Activated gamma-delta T cell (primary cell): ENCODE measurements at regions not wholly inside any gene's neighbourhood (a gene's known extent, or its start where the extent isn't known, plus 50 kb on each side); places are given as distances from the start of the nearest gene placed in this dataset.

Experiments used
- DNase-seq: peaks from one replicate; lab custom pipeline; 2025; lab: John Stamatoyannopoulos, UW

DNA sequence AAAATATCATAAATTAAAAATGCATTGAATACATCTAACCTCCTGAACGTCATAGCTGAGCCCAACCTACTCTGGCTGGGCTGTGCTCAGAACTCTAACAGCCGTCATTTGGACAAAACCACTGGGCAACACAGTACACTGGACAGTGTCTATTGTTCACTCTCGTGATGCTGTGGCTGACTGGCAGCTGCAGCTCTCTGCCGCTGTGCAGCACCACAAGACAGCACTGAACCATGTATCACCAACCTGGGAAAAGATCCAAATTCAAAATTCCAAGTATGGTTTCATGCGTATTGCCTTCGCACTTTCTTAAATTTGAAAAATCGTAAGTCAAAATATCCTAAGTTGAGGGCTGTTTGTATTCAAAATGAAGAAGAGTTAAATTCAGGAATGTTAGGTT is 145.1 kb upstream of the CNTN4 start:
- DNase-seq, result no peak

DNA sequence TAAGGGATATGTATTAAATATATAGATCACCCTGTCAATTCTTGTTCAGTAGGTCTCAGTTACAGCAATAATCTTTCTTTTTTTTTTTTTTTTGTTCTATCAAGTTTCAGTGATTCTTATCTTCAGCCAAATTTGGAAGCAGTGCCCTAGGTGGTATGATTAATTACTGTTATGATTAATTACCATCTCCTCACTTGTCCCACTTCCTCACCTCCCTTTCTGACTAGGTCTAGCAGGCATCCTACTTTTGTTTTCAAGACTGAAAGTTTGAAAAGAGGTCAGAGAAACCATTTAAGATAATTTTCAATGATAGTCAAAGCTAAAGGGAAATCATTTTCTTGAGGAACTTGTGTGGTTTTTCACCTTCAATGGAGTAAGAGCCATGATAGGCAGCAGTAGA is 144.0 kb upstream of the CNTN4 start:
- no peak for DNase-seq

DNA sequence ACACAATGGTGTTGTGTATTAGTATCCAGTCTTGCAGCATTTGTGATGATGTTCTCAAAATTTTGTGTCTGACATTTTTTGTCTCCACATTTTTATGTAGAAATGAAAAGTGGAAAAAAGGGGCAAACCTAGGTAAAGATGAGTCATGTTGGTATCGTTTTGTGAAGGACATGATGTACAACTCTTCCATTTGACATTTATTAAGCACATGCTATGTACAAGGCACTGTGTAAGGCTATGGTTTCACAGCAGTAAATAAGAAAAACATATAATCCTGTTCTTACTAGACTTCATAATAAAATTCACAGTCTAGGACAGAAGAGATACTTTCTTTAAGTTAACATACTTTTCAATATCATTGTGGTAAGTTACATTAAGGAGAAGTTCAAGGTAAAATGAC is 143.5 kb upstream of the CNTN4 start:
- no peak for DNase-seq

DNA sequence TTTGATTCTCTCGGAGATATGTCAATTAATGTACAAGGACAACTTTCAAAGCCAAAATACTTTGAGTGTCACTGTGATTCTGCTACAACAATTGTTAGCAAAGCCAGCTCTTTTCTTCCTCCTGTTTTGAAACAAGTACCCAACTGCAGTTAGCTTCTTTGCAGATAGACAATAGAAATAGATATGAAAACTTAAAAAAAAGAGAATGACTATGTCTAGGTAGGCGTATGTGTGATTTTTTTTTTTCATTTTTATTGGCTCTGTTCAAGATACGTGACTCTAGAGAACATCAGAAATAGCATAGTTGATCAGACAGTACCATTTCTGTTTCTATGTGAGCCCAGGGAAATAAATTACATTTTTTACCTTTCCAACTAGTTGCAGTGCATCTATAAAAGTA is 142.9 kb upstream of the CNTN4 start:
- DNase-seq, result no peak

DNA sequence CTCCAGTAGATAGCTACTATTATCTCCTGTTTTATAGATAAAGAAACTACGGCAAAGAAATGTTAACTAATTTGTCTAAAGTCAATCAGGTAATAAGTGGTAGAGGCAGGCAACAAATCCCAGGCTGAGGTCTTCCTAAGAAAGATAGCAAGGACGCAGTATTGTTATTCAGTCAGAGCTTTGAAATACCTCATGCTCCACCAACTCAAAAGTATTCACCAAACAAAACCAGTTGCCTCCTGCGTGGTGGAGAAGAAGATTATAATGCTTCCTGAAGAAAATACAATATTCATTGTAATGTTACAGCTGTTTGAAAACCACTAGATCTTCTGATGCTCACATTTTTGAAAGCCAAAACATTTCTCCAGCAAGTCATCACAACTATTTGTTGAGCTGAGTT is 138.2 kb upstream of the CNTN4 start:
- no peak for DNase-seq

DNA sequence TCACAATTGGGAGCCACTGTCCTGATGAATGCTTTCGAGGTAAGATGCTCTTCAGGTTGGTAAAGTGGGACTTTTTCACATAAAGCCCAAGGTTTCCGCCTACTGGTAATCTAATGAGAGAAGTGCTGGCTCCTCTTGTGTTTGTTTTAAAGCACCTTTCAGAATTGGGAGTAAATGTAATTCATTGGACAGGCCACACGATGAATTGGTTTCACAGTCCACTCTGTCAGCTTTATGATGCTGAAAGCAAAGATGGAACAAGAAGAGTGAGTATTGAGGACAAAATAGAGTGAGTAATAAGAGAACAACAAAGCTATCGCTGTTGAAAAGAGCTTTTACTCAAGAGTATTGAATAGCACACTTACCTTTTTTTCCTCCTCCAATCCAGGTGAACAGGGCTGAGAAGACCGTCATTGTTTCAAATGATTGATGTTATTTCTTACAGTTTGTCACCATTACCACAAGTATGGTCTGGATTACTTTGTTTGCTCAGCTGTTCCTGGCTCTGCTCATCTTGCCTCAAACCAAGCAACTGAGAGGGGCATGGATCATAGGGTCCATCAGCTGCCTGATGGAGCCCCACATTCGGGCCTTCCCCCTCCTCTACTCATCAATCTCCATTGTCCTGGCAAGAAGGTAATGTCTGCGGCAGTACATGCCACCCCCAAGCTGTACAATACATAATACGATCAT is 136.1 kb upstream of the CNTN4 start:
- no peak for DNase-seq

DNA sequence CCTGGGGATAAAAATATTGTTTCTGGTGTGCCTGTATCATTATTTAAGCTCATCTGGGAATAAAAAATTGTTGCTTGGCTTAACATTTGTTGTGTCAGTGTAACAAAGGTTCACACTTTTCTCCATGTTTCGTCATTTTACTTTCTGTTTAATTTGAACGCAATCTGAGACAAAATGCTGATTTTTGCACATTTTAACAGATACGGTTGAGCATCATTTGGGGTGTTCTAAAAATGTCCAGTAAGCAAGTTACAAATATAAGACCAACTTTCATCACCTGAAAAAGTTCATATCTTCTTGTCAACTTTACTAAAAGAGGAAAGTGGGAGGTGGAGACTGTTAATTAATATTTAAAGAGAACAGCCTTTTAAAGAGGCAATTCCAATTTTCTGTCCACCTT is 134.8 kb upstream of the CNTN4 start:
- no peak for DNase-seq

DNA sequence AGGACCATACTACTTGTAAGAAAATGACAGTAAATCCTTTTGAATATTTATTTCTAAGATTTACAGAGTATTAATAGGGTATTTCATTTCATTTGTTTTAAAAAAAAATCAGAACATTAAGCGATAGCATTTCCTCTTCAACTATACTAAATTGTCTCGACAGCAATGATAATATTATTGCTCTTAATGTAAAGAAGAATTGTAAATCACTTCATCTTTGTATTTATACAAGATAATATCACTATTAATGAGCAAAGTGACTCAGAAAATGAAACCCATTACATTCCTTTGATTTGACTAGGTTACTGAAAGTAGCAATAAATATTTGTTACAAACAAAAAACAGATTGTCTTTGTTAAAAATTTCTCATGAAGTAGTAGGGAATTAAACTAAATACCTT is 131.1 kb upstream of the CNTN4 start:
- DNase-seq, result no peak

DNA sequence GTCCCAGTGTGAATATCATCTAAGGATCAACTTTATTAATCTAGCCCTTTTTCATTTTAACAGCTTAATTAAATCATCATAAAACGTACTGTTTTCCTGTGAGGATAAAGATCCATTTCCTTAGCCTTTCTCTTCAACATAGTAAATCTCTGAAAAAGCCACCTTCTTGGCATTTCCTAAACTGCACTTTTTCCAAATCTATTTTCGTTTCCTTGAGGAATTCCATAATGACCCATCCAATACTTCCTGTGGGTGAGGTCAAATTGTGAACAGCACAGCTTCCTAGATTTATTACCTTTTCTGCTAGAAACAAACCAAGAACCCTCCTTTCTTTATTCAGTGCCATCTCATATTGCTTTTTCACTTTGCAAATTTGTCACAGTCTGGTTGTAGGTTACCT is 129.4 kb upstream of the CNTN4 start:
- no peak for DNase-seq

DNA sequence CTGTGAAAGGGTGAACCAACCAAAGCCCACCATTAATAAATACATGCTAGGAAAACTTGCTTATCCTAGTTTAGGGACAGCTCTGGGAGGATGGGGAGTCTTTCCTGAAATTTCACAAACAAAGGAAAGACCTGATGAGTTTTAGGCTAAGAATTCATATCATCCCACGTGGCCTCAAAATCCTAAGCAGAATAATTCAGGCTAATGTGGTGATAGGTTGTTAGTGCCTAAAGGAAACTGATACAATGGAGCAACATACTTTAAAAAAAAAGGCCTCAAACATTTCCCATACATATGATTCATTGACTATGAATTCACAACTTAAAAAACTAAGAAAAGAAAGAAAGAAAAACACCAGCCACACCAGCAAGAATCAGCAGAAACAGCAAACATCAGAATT is 126.9 kb upstream of the CNTN4 start:
- no peak for DNase-seq

DNA sequence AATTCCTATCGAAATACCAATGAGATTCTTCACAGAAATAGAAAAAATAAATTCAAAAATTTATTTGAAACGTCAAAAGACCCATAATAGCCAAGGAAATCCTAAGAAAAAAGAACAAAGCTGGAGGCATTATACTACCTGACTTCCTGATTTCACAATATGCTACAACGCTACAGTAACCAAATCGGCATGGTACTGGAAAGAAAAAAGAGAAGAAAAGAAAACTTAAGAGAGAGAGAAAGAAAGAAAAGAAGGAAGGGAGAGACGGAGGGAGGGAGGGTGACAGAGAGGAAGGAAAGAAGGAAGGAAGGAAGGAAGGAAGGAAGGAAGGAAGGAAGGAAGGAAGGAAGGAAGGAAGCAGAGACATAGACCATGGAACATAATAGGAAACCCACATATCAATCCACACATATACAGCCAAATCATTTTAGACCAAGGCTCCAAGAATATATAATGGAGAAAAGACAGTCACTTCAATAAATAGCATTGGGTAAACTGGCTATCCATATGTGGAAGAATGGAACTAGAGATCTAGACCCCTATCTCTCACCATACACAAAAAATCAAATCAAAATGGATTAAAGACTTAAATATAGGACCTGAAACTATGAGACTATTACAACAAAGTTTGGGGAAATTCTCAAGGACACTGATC is 118.6 kb upstream of the CNTN4 start:
- DNase-seq, result no peak

DNA sequence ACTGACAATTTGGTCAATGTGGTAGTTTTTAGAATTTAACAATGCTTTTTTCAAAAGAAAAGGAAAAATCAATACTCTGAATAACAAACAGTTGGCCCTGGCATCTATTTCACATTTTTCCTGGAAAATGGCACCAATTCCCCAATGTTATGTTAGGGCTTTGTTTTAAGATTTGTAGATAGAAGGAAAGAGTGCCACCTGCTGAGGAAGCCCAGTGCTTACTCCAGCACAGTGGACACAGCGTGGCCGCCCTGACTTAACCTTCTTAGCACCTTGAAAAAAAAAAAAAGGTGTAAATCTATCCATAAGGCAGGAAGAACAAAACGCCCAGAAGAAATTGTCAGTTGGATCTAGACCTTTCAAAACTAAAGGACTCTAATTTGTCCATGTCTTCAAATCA is 110.7 kb upstream of the CNTN4 start:
- no peak for DNase-seq

DNA sequence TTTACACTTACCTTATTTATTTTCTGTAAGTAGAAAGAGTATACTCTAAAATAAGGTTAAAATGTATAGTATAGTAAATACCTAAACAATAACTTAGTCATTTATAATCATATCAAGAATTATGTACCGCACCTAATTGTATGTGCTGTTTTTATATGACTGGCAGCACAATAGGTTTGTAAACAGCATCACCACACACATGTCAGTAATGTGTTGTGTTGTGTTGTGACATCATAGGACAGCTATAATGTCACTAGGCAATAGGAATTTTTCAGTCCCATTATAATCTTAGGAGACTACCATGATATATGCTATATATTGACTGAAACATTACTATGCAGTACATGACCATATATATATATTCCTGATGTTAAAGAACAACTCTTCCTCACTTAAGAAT is 99.9 kb upstream of the CNTN4 start:
- no peak for DNase-seq

DNA sequence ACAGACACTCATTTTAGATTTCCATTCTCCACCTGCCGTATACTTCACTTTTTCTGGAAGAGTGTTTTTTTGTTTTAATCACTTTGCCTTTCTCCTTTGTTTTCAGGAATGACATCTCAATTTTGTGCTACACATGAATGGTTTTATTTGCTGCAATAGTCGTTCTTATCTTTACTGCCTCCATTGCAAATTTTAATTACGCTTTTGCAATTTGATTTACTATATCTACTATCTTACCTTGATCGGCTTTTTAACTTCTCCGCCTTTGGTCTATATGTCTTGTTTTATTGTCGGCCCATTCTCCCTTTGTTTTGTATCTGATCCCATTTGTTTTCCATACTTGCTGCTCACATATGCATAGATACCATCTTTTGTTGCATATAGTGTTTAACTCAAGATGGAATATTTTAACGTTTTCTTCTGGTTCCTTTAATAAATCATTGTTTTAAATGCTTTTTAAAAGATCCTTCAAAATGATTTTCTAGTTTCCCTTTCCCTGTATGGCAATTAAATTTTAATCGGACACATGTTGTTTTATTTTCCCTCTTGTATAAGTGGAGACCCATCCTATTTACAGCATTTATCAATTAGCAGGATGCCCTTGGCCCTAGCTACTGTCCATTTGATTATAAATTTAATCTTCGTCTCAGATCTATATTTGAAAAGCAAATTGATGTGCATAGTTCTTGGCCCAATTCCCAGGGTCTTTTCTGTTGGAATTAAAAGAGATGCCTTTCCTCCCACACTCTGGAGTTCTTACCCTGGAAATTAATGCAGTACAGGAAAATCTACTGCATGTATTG is 97.2 kb upstream of the CNTN4 start:
- DNase-seq, result no peak

DNA sequence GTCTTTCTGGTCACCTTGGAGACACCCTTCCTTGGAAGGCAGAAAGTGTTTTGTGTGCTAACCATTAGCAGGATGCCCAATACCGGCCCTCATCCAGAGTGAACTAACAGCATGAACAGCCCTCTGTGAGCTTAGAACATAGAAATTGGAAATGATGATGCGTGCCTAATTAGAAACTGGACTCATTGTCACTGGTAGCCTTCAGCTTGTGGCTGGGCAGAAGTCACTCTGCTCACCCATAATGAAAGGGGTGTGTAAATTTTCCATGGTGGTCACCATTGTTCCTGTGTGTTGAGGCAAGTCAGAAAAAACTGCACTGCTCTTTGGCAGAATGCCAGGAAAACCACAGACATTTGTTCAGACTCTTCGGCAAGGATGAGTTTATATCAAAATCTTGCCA is 74.7 kb upstream of the CNTN4 start:
- no peak for DNase-seq

DNA sequence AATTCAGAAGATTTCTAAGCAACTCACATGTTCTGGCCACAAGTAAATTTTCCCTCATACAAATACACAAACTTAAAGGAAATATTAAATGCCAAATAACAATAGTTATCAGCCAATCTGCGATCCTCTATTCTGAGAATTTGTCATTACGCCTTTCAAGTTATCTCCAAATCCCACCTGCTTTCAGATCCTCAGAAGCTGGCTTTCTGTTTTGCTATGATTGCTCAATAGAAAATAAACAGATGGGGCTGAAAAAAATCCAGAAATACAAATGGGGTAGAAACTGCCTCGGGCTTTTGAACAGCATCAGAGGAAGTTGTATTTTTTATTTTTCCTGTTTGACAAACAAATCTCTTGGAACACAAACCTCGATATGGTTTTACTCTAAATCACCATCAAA is 74.0 kb upstream of the CNTN4 start:
- DNase-seq, result no peak

DNA sequence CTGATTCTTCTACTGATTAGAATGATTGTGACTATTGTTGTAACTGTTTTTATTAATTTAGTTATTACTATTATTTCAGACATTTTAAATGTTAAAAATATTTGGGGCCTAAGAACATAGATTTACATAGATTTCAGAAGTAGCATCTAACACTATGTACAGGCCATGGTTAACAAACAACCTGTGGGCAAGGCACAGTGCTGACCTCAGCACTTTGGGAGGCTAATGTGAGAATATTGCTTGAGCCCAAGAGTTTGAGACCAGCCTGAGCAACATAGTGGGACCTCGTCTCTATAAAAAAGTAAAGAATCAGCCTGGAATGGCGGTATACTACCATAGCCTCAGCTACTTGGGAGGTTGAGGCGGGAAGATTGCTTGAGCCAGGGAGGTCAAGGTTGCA is 69.1 kb upstream of the CNTN4 start:
- DNase-seq, result no peak

DNA sequence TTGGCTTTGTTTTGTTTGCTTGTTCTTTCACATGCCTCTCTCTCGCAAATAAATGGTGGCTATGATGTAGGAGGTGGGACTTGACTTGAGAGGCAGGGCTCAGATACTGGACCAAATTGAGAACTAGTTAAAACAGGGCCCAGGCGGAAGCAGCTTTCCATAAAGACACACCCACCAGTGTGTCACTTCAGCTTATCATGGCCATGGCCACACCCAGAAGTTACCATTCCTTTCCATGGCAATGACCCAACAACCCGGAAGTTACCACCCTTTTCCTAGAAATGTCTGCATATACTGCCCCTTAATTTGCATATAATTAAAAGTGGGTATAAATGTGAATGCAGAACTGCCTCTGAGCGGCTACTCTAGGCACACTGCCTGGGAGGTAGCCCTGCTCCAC is 62.6 kb upstream of the CNTN4 start:
- no peak for DNase-seq

DNA sequence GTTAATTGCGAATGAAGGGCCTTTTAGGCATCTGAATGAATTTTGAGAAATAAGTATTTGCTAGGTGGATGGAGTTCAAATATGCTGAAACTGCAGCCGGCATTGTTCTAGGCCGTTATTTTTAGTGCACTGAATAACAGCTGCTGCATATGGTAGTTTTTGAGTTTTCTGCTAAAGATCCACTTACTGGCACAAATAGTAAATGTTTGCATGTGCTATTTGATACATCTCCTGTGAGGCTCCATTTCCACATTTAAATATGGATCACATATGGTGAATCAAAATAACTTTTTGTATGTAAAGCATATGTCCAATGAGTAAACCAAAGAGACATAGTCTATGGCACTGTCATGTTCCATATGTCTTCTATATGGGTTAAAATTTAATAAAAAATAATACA is 56.7 kb upstream of the CNTN4 start:
- no peak for DNase-seq
